ENCODE measurements at regions not wholly inside any gene's neighbourhood (a gene's known extent, or its start where the extent isn't known, plus 50 kb on each side); places are given as distances from the start of the nearest gene placed in this dataset.

- Histone ChIP-seq H3K4me3 (ENCODE audit: low read length) (no peak overlapping the region), H4K20me1 (ENCODE audit: insufficient read depth) (no peaks in the 10 kb centered on the region), H3K9me3 (ENCODE audit: low read length) (no peaks in the 10 kb centered on the region), H3K9me2 (ENCODE audit: insufficient read depth, low read length) (no peaks in the 10 kb centered on the region), H3K9ac (ENCODE audit: low read length) (no peak overlapping the region), H3K79me2 (replicated peaks; ENCODE audit: insufficient read depth, low read length) (no peaks in the 10 kb centered on the region), H3K36me3 (ENCODE audit: insufficient read depth, low read length) (no peaks in the 10 kb centered on the region), H3K27me3 (ENCODE audit: insufficient read depth, low read depth, low read length) (no peaks in the 10 kb centered on the region), H3K4me2 (ENCODE audit: low read length) (no peak overlapping the region), H2AFZ (ENCODE audit: low read depth, low read length) (no peak overlapping the region), H3K27ac (ENCODE audit: low read length) (no peak overlapping the region), H3F3A (ENCODE audit: insufficient read depth, low read length, poor library complexity, severe bottlenecking) (no peaks in the 10 kb centered on the region)
- no peak for TF ChIP-seq SMC3 (conservative IDR thresholded peaks at IDR 0.05; ENCODE audit: poor library complexity)
- no peak for TF ChIP-seq EZH2 (IDR thresholded peaks at IDR 0.05; ENCODE audit: borderline replicate concordance, insufficient read depth, low read length, poor library complexity, severe bottlenecking)
- TF ChIP-seq POLR2AphosphoS5 (IDR thresholded peaks at IDR 0.05) = no peak
These were observed 730.0 kb downstream of the MTRR start for GRCh38 chr5:8598996-8599395.

GRCh38 chr5:8600843-8601242, 731.9 kb downstream of the MTRR start:
- TF ChIP-seq REST (IDR thresholded peaks at IDR 0.05; ENCODE audit: borderline replicate concordance) (no peak), EP300 (conservative IDR thresholded peaks at IDR 0.05; ENCODE audit: poor library complexity, severe bottlenecking) (no peak), MXI1 (conservative IDR thresholded peaks at IDR 0.05; ENCODE audit: poor library complexity, severe bottlenecking) (no peak), SMC3 (conservative IDR thresholded peaks at IDR 0.05; ENCODE audit: poor library complexity) (no peak), EZH2 (IDR thresholded peaks at IDR 0.05; ENCODE audit: borderline replicate concordance, insufficient read depth, low read length, poor library complexity, severe bottlenecking) (no peak), RAD21 (conservative IDR thresholded peaks at IDR 0.05) (no peak), CTCF (IDR thresholded peaks at IDR 0.05; ENCODE audit: poor library complexity, severe bottlenecking) (no peak), TAF1 (IDR thresholded peaks at IDR 0.05; ENCODE audit: low read depth) (no peak), POLR2AphosphoS5 (IDR thresholded peaks at IDR 0.05) (no peak)
- Histone ChIP-seq H3F3A (ENCODE audit: insufficient read depth, low read length, poor library complexity, severe bottlenecking) (no peaks in the 10 kb centered on the region), H4K20me1 (ENCODE audit: insufficient read depth) (no peaks in the 10 kb centered on the region), H3K27ac (ENCODE audit: low read length) (no peak overlapping the region), H3K9me3 (ENCODE audit: low read length) (no peaks in the 10 kb centered on the region), H3K9me2 (ENCODE audit: insufficient read depth, low read length) (no peaks in the 10 kb centered on the region), H3K79me2 (replicated peaks; ENCODE audit: insufficient read depth, low read length) (no peaks in the 10 kb centered on the region), H3K4me2 (ENCODE audit: low read length) (no peak overlapping the region), H3K4me3 (ENCODE audit: low read length) (no peak overlapping the region), H3K27me3 (ENCODE audit: insufficient read depth, low read depth, low read length) (no peaks in the 10 kb centered on the region), H2AFZ (ENCODE audit: low read depth, low read length) (no peak overlapping the region), H3K36me3 (ENCODE audit: insufficient read depth, low read length) (no peaks in the 10 kb centered on the region), H3K9ac (ENCODE audit: low read length) (no peak overlapping the region)

All from neural cell (in vitro differentiated cells).